Activated CD4-positive, alpha-beta T cell treated with anti-CD3 and anti-CD28 coated beads, Interleukin-2, amount 50 U/mL, for 48 hours (primary cell): ENCODE measurements at regions not wholly inside any gene's neighbourhood (a gene's known extent, or its start where the extent isn't known, plus 50 kb on each side); places are given as distances from the start of the nearest gene placed in this dataset.

Source experiments
- DNase-seq, 2 experiments: peaks; one replicate each; pipeline ENCODE4 v3.0.0-alpha.2; 2020

DNA sequence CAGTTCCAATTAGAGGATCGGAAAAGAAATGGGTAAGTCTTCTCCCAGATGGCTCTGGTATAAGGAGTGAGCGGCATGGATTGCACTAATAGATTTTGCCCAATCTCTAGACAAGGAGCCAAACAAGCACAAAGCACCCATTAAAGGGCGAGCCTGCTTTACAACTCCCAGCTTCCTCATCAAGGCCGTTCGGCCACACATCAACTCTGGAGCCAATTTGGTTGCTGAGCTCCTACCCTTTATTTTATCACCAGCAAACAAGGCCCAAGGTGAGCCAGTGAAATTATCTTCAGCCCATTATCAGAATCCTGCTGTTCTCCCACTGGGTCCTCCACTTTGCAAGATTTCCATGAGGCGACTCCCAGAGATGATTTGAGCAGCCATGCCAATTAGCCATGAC lies 292.2 kb upstream of the NPVF start:
- no peak for DNase-seq

DNA sequence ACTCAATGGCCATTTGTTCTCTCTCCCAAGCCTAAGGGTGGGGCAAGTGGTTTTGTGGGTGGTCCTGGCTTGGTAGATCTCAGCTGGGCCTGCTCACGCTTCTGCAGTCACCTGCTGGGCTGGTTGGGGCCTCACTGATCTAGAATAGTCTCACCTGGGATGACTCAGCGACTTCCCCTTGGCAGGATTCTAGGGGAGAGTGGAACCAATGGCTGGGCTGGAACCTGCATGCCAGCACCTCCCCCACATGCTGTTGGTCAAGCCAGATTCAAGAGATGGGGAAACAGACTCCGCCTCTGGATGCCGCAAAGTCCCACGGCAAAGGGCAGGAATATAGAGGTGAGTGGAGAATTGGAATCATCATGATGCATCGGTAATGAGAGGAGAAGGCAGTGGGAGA lies 292.9 kb upstream of the NPVF start:
- no peak for DNase-seq

DNA sequence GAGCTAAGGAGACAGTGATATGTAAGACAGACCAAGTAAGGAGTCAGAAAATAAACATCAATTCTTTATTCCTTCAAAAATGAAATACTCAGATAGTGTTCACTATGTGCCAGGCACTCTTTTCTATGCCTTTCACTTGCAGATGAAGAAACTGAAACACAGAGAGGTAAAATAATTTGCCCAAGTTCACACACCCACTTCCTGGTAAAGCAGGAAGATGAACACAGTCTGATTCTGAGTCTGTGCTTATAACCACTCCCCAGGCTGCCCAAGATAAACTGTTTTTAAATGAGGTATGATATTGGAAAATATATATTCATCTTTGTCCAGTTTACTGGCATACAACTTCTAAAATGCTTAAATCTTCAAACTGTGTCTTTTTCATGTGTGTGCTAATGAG lies 294.4 kb upstream of the NPVF start:
- DNase-seq, result no peak

GRCh38 chr7:25527665-25528170 lies 299.4 kb upstream of the NPVF start:
- no peak for DNase-seq

DNA sequence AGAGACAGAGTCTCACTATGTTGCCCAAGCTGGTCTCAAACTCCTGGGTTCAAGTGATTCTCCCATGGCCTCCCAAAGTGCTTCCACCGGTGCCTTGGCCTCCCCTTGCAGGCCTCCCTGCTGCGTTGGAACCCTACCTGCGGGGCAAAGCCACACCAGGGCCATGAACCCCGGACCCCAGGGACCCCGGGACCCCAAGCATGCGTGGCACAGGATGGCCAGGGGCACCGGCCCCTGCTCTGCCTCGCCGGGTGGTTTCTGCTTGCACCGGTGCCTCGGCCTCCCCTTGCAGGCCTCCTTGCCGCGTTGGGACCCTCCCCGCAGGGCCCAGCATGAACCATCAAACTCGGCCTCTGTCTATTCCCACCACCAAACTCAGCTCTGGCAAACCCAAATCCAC lies 301.0 kb upstream of the NPVF start:
- no peak for DNase-seq

GRCh38 chr7:25536851-25537250 lies 308.6 kb upstream of the NPVF start:
- no peak for DNase-seq

DNA sequence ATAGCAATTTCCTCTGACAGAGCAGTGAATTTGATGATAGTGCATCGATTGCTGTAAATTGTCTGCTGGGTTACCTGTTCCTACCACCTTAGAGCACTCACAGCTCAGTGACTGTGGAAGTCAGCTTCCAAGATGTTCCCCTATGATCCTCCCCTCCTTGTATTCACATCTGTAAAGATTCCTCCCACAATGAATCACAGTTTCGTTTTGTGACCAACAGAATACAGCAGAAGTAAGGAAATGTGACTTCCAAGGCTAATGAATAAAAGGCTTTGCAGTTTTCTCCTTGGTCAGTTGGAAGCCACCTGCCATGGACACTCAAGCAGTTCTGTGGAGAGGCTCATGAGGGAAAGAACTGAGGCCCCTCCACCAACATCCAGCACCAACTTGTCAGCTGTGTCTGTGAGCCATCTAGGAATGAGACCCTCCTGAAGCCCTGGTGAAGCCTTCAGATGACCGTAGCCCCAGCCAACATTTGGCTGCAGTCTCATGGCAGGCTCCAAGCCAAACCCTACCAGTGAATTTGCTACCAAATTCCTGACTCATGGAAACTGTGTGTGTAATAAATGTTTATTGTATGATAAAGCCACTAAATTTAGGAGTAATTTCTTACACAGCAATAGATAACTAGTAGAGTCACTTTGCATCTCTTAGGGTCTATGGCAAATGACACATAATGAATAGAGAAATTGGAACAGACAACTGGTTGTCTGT lies 309.5 kb upstream of the NPVF start:
- DNase-seq, result no peak

- no peak for DNase-seq
Measured at GRCh38 chr7:25541094-25541821, 313.0 kb upstream of the NPVF start.

DNA sequence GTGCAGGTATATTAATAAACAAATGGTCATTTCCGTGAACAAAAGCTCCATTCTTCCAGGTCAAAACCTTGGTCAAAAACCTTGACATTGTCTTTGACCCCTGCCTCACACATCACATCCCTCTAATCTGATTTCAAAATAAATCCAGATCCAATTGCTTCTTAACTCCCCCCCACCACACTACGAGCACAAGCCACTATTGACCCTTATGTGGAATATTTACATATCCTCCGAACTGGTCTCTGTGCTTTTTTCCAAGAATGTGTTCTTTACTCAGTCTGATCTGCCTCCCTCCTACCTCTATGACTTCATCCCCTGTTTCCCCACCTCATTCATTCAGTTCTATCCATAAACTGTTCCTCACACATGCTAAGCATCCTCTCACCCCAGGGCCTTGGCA lies 313.6 kb upstream of the NPVF start:
- no peak for DNase-seq

DNA sequence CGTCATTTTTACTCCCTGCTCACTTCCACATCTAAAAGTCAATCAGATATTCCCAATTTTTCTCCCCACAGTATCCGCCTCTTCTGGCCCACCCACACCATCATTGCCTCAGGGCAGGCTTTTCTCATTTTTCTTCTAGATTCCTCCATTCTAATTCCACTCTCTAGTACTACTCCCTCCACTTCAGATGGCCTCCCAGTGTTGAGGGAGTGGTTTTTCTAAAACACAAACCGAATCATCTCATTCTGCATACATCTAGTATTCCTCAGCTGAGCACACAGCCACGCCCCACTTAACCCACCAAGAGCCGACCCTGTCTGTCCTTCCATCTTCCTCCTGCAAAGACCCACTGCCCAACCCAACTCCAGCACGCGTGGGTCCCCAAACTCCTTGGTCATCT lies 314.9 kb upstream of the NPVF start:
- no peak for DNase-seq

GRCh38 chr7:25543798-25544197 lies 315.5 kb upstream of the NPVF start:
- DNase-seq, result no peak

- DNase-seq, result no peak
Measured at GRCh38 chr7:25544254-25544653, 316.0 kb upstream of the NPVF start.

GRCh38 chr7:25545124-25546008 lies 317.1 kb upstream of the NPVF start:
- no peak for DNase-seq

DNA sequence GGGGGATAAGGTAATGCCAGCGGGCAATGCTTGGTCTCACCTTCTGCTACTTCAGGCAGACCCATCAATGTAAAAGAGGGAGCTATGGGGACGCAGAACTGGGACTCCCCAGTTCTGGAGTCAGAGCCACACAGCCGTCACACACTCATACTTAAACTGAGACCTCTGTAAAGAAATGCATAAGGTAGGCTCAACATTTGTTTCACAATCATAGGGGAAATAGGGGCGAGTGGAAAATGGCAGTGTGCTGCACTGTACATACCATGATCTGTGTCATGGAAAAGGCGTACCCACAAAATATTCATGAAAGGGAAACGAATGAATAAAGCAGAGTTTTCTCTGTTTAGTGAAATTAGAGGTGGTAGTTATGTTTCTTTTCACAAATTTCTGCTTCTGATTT lies 318.0 kb upstream of the NPVF start:
- no peak for DNase-seq

- no peak for DNase-seq
Measured at GRCh38 chr7:25549271-25549921, 321.1 kb upstream of the NPVF start.

DNA sequence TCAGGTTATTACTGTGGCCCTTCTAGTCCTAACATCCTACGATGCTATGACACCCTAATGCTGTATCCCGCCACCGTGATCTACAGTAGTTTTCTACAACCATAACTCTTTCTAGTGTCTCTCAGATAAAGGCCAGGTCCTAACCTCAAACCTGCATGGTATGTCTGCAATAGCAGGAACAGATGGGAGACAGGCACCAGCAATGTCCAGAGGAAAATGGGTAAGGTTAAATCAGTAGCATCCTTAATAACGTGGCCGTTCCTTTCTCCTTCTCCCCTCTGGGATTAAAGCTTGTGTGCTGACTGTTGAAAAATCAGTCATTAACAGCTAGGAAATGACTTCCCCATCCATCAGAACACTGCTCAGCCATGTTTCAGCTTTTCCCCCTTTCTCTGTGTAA lies 321.9 kb upstream of the NPVF start:
- DNase-seq, result no peak

- DNase-seq, result no peak
Measured at GRCh38 chr7:25552998-25553397, 324.7 kb upstream of the NPVF start.

DNA sequence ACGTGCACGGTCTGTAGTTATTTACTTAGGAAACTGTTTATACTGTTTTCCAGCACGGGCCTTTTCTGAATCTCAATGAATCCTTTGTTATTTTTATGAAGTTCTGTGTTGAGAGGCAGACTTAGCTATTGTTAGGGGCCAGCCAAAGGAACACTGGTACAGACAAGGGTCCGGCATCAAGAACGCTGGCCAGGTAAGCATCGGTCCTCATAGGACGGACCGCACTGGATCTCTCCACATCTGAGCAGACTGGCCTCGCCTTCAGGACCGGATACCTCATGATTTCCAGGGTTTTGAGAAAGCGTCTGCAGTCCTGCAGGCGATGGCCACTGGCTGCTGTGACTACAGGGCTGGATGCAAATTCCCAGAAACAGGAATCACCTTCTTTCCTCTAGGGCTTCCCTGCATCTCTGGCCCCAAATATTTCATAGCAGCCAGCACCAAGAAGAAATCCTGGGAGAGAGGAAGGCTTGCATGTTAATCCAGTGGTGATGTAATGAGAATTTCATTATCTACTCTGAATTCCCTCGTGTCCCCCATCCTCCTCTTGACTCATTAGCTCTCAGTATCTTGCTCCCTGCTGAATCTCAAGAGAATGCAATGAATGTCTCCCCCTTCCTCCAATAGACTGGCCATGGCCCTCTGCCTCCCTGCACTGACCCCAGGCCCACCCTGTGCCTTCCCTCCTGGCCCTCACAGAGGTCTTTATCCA lies 325.4 kb upstream of the NPVF start:
- DNase-seq, result no peak

DNA sequence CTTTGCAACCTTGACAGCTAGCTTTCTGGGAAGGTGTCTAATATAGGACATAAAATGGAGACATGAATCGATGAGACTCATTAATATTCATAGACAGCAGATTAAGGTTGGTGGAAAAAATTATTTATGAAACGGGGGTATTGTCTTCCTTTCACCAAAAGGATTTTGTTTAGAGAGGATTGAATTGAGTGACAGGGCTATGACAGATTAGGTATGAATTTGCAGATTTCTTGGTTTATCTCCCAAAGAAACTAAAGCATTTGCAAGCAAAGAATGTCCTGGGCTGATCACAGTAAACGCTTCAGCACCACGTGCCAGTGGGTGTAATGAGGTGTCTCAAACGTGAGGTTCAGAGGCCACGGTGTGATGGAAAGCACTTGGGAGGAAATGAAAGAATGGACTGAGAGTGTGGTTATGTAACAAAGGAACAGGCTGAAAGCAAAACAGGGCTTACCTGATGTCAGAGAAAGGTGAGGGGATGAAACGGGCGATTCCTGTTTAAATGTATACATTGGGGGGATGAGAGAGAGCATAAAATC lies 329.2 kb upstream of the NPVF start:
- no peak for DNase-seq

GRCh38 chr7:25557930-25558329 lies 329.6 kb upstream of the NPVF start:
- DNase-seq, result no peak

DNA sequence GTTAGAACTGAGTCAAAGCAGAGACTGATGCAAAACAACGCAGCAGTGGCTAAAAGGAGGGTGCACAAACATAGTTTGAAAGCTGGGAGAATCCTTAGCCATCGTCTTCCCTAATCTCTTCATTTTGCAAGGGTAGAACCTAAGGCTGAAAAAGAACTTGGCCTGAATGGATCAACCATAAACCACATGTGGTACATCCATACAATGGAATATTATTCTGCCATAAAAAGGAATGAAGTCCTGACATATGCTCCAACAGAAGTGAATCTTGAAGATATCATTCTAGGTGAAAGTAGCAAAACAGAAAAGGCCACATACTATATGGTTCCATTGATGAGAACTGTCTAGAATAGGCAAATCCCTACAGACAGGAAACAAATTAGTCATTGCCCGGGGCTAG lies 330.3 kb upstream of the NPVF start:
- no peak for DNase-seq
